Neural progenitor cell (in vitro differentiated cells): ENCODE measurements at regions not wholly inside any gene's neighbourhood (a gene's known extent, or its start where the extent isn't known, plus 50 kb on each side); places are given as distances from the start of the nearest gene placed in this dataset.

Experiments used
- CTCF ChIP-seq: fragments of 200-600 bp; sonication (generic); IDR thresholded peaks from 2 replicates; pipeline ENCODE4 v1.5.1; 2017; ENCODE audit warnings: antibody characterized with exemption, mild to moderate bottlenecking
- EZH2 ChIP-seq: fragments of 200-600 bp; sonication (generic); IDR thresholded peaks from 2 replicates; pipeline ENCODE4 v1.6.1; 2017; ENCODE audit warnings: antibody characterized with exemption, mild to moderate bottlenecking, moderate library complexity
- EZH2phosphoT487 ChIP-seq: fragments of 200-600 bp; sonication (generic); IDR thresholded peaks from 2 replicates; pipeline ENCODE4 v1.6.1; 2017; ENCODE audit warnings: antibody characterized with exemption

- TF ChIP-seq EZH2 (no peak), CTCF (no peak), EZH2phosphoT487 (no peak)
These were observed 123.8 kb upstream of the CDH5 start for GRCh38 chr16:66242672-66243071.
